ENCODE measurements at regions not wholly inside any gene's neighbourhood (a gene's known extent, or its start where the extent isn't known, plus 50 kb on each side); places are given as distances from the start of the nearest gene placed in this dataset.

GRCh38 chr14:36070720-36071043 lies 105.8 kb downstream of the PTCSC3 start:
- no peak overlapping the region for H3K27ac ChIP-seq
- intact Hi-C loops (cut with DNase I): loop anchor here in 7 of 10 donors (5.0 to 10.0 kb wide), 5 partner anchors 302 to 534 kb away; no protein-coding TSS in a partner anchor
- no peak for TF ChIP-seq POLR2A (IDR thresholded peaks at IDR 0.05)
- peak in 1 of 12 donors; percentile 2 for TF ChIP-seq CTCF (IDR thresholded peaks at IDR 0.05)
- peaks cover 0 to 36% (median 4%) of the 10 kb centered on the region in 9 donors for H3K27me3 ChIP-seq
- H3K9me3 ChIP-seq: no peaks in the 10 kb centered on the region
- WGBS, 4 donors: 52 to 56% (median 52%) methylated on average over 4 of the region's 4 CpGs
- no peaks in the 10 kb centered on the region for H3K36me3 ChIP-seq
- H3K4me3 ChIP-seq: no peak overlapping the region
- ATAC-seq (no peak), DNase-seq (no peak)
- H3K4me1 ChIP-seq: peaks cover 0 to 4% (median 0%) of the 10 kb centered on the region in 12 donors

GRCh38 chr14:36070031-36070719 lies 106.3 kb downstream of the PTCSC3 start:
- no peaks in the 10 kb centered on the region for H3K9me3 ChIP-seq
- DNase-seq (peak in 4 of 5 donors; percentile 18 to 63 (median 37)), ATAC-seq (peak in 3 of 4 donors; percentile 60 to 66 (median 64))
- no peaks in the 10 kb centered on the region for H3K36me3 ChIP-seq
- H3K4me3 ChIP-seq: no peak overlapping the region
- H3K27ac ChIP-seq: no peak overlapping the region
- intact Hi-C loops (cut with DNase I): loop anchor here in 7 of 10 donors (5.0 to 10.0 kb wide), 5 partner anchors 302 to 535 kb away; no protein-coding TSS in a partner anchor
- 26 to 29% (median 28%) methylated on average over 8 of the region's 8 CpGs for WGBS, 4 donors
- peaks cover 0 to 36% (median 4%) of the 10 kb centered on the region in 9 donors for H3K27me3 ChIP-seq
- peak in 11 of 12 donors; percentile 27 to 63 (median 43) for TF ChIP-seq CTCF (IDR thresholded peaks at IDR 0.05)
- no peak for TF ChIP-seq POLR2A (IDR thresholded peaks at IDR 0.05)
- peaks cover 0 to 4% (median 0%) of the 10 kb centered on the region in 12 donors for H3K4me1 ChIP-seq

GRCh38 chr14:36069535-36069900 lies 107.0 kb downstream of the PTCSC3 start:
- peaks cover 0 to 4% (median 0%) of the 10 kb centered on the region in 12 donors for H3K4me1 ChIP-seq
- ATAC-seq (peak in 2 of 4 donors; percentile 59 to 64), DNase-seq (peak in 1 of 5 donors; percentile 7)
- no peak for TF ChIP-seq POLR2A (IDR thresholded peaks at IDR 0.05)
- peak in 10 of 12 donors; percentile 13 to 46 (median 36) for TF ChIP-seq CTCF (IDR thresholded peaks at IDR 0.05)
- H3K27me3 ChIP-seq: peaks cover 0 to 38% (median 4%) of the 10 kb centered on the region in 9 donors
- H3K9me3 ChIP-seq: no peaks in the 10 kb centered on the region
- H3K4me3 ChIP-seq: no peak overlapping the region
- intact Hi-C loops (cut with DNase I): loop anchor here in 1 of 10 donors (10.0 kb wide), 2 partner anchors 195 to 305 kb away; no protein-coding TSS in a partner anchor
- WGBS, 4 donors: 37 to 47% (median 44%) methylated on average over 2 of the region's 2 CpGs
- no peaks in the 10 kb centered on the region for H3K36me3 ChIP-seq
- no peak overlapping the region for H3K27ac ChIP-seq

GRCh38 chr14:36068777-36069534 lies 107.6 kb downstream of the PTCSC3 start:
- H3K27me3 ChIP-seq: peaks cover 0 to 38% (median 4%) of the 10 kb centered on the region in 9 donors
- intact Hi-C loops (cut with DNase I): loop anchor here in 1 of 10 donors (10.0 kb wide), 2 partner anchors 194 to 306 kb away; no protein-coding TSS in a partner anchor
- H3K4me1 ChIP-seq: peaks cover 0 to 4% (median 0%) of the 10 kb centered on the region in 12 donors
- DNase-seq (no peak), ATAC-seq (no peak)
- no peak for TF ChIP-seq POLR2A (IDR thresholded peaks at IDR 0.05)
- no peak for TF ChIP-seq CTCF (IDR thresholded peaks at IDR 0.05)
- H3K9me3 ChIP-seq: no peaks in the 10 kb centered on the region
- no peaks in the 10 kb centered on the region for H3K36me3 ChIP-seq
- H3K4me3 ChIP-seq: no peak overlapping the region
- no peak overlapping the region for H3K27ac ChIP-seq
- 53 to 57% (median 55%) methylated on average over 11 of the region's 11 CpGs for WGBS, 4 donors

Data from heart left ventricle (tissue), 16 donors.